NCI-H524 (cell line): ENCODE measurements at regions not wholly inside any gene's neighbourhood (a gene's known extent, or its start where the extent isn't known, plus 50 kb on each side); places are given as distances from the start of the nearest gene placed in this dataset.
"Not testable (repeated sequence)": the region's sequence is repeated elsewhere in the genome, so short reads cannot be mapped to it uniquely, and the experiment has no call there.

Experiments used
- DNase-seq, 2 experiments: peaks; one replicate each; lab custom pipeline; 2025; lab: John Stamatoyannopoulos, UW

DNA sequence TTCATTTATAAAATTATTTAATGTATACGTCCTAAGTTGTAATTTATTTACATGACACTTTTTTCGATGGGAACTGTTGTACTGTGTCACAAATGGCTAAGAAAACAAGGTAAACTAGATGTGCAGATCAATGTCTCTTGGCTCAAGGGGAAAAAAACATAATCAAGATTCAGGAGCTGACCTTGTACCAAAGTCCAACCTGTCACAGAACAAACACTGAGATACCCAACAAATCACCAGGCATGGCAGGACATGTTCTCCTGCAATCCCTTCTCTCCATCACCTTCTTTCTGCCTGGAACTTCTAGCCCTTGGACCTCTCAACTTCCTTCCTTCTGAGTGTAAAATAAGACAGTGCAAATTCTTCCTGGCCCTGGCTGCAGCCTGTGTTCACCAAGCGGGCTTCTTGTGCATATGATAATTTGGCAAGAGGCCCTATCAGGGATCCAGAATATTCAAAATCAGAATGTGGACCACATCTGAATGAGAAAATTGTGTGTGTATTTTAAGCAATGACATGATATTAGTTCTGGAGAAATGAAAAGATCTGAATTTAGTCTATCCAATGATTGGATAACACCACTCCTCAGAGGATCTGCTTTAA lies 445.9 kb downstream of the ZNF536 start:
- DNase-seq: no peak

DNA sequence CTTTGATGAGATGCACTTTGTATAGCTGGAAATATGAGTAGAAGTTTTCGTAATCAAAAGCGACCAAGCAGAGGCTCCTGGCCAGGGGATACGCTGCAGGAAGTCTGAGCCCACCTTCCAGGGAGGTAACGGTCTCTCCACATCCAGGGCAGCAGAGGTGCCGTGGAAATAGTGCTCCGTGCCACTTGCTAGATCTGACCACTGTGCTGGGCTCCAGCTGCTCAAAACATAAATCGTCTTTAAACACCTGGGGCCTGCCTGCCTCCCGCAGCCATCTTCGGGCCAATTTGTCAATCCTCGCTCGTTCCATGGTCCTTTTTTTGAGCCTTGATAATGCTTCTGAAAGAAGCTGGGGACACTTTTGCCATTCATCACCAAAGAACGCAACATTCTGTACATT lies 445.0 kb downstream of the ZNF536 start:
- DNase-seq: no peak

DNA sequence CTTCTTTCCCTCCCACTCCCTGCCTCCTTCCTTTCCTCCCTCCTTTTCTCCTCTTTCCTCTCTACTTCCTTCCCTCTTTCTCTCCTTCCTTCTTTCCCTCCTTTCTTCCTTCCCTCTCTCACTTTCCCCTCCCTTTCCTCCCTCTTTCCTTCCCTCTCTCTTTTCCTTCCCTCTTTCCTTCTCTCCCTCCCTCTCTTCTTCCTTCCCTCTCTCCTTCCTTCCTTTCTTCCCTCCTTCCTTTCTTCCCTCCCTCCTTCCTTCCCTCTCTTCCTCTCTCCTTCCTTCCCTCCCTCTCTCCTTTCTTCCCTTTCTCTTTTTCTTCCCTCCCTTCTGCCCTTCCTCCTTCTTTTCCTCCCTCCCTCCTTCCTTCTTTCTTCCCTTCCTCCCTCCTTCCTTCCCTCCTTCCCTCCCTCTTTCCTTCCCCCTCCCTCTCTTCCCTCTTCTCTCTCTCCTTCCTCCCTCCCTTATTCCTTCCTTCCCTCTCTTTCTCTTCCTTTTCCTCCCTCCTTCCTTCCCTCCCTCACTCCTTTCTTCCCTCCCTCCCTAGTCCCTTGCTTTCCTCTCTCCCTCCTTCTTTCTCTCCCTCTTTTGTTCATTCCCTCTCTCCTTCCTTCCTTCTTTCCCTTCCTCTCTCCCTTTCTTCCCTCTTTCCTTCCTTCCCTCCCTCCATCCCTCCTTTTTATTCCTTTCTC lies 443.9 kb downstream of the ZNF536 start:
- no peak for DNase-seq

GRCh38 chr19:30812099-30812678 lies 440.0 kb downstream of the ZNF536 start:
- no peak for DNase-seq

DNA sequence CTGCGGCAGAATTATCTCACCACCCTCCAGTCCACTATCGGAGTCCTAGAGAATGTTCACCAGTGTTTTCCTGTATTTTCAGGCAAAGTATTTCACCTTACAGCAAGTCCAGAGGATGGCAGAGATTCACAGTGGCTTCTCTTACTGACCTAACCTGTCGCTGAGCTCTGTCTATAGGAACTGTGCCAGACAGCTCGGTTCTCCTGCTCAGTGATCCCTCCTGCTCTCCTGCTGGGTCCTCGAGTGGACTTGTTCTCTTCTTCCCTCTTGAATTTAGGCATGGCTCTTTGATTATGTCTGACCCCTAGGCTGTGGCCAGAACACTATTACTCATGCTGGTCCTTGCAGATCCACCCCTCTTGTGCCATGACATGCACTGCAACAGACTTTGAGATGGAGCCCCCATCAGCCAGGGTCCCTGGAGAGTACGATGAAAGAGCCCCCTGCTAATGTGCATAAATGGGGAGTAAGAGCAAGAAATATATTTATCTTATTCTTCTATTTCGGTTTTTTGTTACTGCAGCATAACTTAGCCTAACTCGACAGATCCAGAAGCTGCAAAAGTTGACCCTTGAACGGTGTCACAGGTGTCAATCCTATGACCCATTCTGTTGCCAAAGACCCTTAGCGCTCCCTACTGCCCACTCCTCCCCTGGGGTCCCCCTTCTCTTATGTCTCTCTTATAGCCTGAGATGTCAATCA lies 439.4 kb downstream of the ZNF536 start:
- no peak for DNase-seq

- DNase-seq: no peak
Measured at GRCh38 chr19:30810726-30811125, 438.5 kb downstream of the ZNF536 start.

DNA sequence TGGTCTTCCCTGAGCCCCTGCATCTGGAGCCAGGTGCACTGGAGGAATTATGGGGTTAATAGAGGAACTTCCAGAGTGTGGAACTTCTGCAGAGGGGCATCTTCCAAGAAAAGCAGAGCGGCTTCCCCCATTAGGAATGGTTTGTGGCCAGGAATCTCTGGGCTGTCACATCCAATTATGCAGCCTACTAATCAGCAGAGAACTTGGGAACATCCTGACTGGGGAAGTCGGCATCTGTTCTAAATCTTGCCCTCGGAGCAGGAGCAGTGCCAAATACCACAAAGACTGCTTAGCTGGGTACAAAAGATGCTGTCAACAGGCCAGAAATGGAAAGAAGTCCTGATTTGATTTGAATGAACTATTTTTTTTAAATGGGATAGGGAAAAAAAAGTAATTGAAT lies 435.1 kb downstream of the ZNF536 start:
- no peak for DNase-seq

DNA sequence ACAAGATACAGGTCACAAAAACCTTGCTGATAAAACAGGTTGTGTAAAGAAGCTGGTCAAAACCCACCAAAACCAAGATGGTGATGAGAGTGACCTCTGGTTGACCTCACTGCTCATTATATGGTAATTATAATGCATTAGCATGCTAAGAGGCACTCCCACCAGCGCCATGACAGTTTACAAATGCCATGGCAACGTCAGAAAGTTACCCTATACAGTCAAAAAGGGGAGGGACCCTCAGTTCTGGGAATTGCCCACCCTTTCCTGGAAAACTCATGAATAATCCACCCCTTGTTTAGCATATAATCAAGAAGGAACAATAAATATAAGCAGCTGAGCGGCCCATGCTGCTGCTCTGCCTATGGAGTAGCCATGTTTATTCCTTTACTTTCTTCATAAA lies 434.1 kb downstream of the ZNF536 start:
- DNase-seq: no peak

DNA sequence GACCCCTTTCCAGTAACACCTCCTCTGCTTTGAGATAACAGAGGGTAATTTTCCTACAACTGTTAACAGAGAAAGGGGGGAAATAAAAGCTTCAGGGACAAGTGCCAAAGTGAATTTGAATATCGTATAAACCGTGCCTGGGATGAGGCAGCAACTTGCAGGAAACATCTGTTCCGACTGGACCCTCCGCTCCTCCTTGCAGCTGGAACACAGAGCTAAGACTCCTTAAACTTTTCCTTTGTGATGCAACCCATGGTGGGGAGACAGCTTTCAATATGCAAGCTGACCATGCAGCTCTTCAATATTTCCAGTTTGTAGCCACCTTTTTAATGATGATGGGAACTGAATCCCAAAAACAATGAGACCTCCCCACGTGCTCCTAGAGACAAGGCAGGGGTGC lies 432.6 kb downstream of the ZNF536 start:
- no peak for DNase-seq

DNA sequence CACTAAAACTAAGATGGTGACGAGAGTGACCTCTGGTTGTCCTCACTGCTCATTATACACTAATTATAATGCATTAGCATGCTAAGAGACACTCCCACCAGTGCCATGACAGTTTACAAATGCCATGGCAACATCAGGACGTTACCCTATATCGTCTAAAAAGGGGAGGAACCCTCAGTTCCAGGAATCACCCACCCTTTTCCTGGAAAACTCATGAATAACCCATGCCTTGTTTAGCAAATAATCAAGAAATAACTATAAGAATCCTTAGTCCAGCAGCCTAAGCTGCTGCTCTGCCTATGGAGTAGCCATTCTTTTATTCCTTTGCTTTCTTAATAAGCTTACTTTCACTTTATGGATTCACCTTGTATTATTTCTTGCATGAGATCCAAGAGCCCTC lies 432.1 kb downstream of the ZNF536 start:
- not testable (repeated sequence) for DNase-seq

DNA sequence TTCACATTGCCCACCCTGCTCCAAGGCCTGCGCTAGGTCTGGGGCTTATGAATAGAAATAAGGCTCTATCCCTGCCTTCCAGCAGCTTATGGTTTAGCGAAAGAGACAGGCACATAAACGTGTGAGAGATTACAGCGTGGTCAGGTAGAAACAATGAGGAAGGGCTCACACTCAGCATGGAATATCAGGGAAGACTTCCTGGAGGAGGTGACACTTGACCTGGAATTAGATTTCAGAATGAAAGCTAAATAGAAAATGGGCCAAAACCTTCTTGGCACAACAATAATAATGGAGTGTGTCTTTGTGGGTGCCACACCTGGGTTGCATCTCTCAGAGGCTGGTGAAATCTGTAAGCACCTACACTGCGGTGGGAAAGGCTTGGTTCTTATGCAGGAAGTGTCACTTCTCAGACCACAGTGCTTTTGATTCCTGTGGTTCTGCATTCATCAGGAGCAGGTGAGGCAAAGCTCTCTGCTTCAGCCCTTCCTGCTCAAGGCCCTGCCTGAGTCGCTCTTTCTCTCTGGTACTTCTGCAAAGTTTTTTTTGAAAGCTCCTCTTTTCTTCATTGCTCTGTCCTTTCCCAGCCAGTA lies 430.3 kb downstream of the ZNF536 start:
- no peak for DNase-seq

GRCh38 chr19:30799865-30800755 lies 427.9 kb downstream of the ZNF536 start:
- no peak for DNase-seq

DNA sequence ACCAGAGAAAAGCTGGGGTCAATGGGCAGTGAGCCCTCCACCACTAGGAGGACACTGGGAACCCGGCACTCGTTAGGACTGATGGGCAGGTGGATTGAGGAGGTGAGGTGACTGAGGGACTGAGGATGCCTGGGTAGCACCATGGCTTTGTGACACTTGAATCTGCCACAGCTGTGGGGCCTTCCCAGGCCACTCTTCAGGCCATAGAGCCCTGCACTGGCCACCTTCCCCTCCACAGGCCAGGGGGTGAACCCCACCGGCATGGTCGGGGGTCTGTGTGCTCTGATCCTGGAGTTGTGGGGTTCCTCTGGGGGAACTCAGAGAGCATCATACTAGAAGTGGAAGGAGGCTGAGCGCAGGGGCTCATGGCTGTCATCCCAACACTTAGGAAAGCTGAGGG lies 423.5 kb downstream of the ZNF536 start:
- no peak for DNase-seq

DNA sequence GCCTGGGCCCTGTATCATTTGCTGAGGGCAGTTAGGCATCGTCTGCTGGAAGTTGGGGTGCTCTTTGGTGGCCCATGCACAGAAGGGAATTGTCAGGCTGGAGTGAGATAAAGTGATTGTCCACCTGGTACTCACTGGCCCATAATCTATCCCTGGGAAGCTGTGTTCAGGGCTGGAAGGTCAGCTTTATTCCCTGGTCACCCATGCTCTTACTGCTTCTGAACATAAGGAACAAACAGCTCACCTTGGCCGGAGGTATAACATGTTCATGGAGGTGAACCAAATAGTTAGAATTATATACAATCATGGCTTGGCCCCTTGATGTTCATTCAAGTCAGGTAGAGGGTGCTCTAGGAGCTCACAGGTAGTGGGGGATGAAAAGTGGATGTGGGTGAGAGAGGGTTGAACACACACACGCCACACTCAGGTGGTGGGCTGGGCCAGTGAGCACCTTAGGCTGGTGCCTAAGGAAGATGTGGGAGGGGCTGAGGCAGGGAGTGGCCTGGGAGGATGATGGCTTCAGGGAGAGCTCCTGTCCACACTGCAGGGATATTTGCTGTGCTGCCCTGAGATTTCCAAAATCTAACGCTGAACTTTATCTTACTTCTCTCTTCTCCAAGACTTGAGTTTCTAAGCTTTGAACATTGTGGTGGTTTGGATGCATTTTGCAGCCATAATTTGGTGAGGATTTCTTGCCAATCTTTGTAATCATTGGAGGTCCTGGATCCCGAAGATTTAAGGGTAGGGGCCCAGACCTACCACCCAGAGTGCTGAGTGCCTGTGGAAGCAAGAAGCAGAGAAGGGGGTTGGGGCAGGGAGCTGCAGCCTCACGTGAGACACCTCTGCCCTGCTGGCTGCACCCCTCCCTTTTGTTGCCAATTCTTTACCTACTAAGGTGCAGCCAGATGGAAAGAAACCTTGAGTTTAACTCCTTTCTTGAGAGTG lies 420.6 kb downstream of the ZNF536 start:
- DNase-seq: no peak

DNA sequence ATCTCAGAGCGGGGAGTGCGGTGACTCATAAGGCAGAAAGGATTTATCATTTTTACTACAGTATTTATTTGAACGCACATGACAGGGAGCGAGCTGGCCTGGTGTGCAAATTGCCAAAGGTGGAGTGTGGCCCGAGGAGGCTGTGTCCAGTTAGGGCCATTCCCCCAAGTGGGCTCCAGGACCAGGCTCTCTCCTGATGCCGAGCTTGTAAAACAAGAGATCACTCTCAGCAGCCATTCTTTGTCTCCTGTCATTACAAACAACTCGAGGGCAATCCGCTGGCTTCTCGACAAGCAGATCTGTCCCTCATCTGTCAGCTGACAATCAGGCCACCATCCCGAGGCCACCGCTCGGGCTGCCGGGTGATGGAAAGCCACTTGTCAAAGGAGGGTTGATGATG lies 418.9 kb downstream of the ZNF536 start:
- no peak for DNase-seq

DNA sequence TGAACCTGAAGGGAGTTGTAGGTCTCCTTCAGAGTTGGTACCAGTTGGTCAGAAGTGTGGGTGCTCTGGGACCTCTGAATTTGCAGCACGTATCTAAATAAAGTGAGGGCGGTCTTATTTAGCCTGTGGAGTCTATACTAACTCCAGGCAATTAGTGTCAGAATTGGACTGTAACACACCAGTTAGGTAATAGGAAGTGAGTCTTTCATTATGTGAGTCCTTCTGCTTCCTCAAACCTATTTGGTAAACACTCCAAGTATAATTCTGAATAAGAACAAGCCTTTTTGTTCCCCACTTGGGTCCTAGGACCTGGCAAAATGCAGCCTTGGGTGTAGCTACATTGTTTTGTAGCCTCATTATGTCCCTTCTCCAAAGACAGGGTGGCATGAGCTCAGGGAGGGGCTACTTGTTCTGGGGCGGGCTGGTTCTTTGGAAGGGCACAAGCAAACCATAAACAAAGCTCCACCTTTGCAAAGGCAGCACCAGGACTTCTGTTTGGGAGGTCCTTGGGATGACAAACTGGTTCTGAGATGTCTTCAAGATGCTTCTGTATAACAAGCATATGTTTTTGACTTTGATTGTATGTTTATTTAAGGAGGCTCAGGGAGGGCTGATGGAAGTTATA lies 418.0 kb downstream of the ZNF536 start:
- no peak for DNase-seq

DNA sequence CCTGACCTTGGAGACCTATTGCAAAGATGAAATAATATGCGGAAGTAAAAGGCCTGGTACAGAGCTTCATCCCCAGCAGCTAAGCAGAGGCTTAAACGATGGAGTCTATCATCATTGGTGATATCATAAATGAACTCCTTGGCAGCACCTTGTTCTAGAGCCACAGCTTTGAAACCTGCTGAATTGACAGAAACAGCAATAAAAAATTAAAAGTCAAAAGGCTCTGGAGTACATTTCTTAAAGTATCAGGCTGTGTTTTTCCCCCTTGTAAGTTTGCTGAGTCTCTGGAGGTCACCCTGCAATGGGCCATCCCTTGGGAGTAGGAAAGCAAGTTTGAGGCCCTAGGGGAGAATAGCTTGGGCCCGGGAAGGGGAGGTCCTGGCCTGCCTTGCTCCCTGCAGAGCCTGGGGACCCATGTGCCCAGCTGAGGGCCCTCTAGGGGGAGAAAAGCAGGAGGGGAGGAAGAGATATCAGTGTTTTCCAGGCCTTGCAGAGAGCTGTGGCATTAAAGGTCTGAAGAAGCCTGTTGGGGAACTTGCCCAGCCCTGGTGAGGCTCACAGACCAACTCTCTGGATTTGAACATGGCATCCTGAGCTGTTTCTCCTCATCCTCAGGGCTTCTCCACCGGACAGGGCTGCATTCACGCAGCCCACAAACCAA lies 416.1 kb downstream of the ZNF536 start:
- no peak for DNase-seq

- no peak for DNase-seq
Measured at GRCh38 chr19:30785458-30786137, 413.4 kb downstream of the ZNF536 start.
